Panc1 (cell line): ENCODE measurements at regions not wholly inside any gene's neighbourhood (a gene's known extent, or its start where the extent isn't known, plus 50 kb on each side); places are given as distances from the start of the nearest gene placed in this dataset.

Experiments used
- CTCF ChIP-seq: fragments of 450-650 bp; IDR thresholded peaks from 2 replicates; pipeline ENCODE4 v1.5.1; 2017; ENCODE audit warnings: mild to moderate bottlenecking
- POLR2AphosphoS5 ChIP-seq: IDR thresholded peaks from 2 replicates; pipeline ENCODE4 v1.6.1; 2012; ENCODE audit warnings: mild to moderate bottlenecking, low read depth, low read length, moderate library complexity
- TF ChIP-seq, protein P1 (sequence below), 2 experiments: IDR thresholded peaks; 2 replicates each; pipeline ENCODE4 v1.6.1; 2011 to 2012; ENCODE audit warnings: low read depth in 2 of 2, control low read depth in 1 of 2, low read length in 1 of 2, mild to moderate bottlenecking in 1 of 2, moderate library complexity in 1 of 2; ENCODE audit not compliant: insufficient read depth in 1 of 2

DNA sequence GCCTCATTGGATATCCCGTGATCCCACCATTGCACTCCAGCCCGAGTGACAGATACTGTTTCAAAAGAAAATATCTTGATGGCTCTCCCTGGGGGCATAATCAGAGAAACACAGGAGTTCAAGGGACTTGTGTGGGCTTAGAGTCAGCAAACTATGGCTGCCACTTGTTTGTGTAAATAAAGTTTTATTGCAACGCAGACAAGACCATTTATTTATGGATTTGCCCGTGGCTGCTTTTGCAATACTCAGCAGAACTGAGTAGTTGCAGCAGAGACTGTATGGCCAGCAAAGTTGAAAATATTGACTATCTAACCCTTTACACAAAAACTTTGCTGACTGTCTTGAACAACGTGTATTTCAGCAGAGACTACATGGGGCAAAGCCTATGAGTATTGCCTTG lies 75.5 kb upstream of the GPRC5B start:
- TF ChIP-seq CTCF (no peak), POLR2AphosphoS5 (no peak)
- TF ChIP-seq, protein P1, sequence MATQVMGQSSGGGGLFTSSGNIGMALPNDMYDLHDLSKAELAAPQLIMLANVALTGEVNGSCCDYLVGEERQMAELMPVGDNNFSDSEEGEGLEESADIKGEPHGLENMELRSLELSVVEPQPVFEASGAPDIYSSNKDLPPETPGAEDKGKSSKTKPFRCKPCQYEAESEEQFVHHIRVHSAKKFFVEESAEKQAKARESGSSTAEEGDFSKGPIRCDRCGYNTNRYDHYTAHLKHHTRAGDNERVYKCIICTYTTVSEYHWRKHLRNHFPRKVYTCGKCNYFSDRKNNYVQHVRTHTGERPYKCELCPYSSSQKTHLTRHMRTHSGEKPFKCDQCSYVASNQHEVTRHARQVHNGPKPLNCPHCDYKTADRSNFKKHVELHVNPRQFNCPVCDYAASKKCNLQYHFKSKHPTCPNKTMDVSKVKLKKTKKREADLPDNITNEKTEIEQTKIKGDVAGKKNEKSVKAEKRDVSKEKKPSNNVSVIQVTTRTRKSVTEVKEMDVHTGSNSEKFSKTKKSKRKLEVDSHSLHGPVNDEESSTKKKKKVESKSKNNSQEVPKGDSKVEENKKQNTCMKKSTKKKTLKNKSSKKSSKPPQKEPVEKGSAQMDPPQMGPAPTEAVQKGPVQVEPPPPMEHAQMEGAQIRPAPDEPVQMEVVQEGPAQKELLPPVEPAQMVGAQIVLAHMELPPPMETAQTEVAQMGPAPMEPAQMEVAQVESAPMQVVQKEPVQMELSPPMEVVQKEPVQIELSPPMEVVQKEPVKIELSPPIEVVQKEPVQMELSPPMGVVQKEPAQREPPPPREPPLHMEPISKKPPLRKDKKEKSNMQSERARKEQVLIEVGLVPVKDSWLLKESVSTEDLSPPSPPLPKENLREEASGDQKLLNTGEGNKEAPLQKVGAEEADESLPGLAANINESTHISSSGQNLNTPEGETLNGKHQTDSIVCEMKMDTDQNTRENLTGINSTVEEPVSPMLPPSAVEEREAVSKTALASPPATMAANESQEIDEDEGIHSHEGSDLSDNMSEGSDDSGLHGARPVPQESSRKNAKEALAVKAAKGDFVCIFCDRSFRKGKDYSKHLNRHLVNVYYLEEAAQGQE (IDR thresholded peaks at IDR 0.05; ENCODE audit: insufficient read depth in 1 of 2, low read depth in 2 of 2, low read length in 1 of 2) = no peak
